Activated naive CD8-positive, alpha-beta T cell treated with anti-CD3 and anti-CD28 coated beads, Interleukin-2, amount 10 ng/mL, durations not matched to agents 7 days and 5 days (primary cell): ENCODE measurements at regions not wholly inside any gene's neighbourhood (a gene's known extent, or its start where the extent isn't known, plus 50 kb on each side); places are given as distances from the start of the nearest gene placed in this dataset.

Source experiments
- ATAC-seq: fragments of 150-1000 bp; cut with Tn5 transposase; one replicate; pipeline ENCODE4 v1.10.0; 2021; ENCODE audit warnings: low read depth, moderate library complexity
- POLR2A ChIA-PET: fragments of 350-600 bp; sonication (Branson Sonifier 250); formaldehyde crosslinking; loops from one replicate; lab custom pipeline; 2021; ENCODE audit warnings: antibody characterized with exemption; lab: Charles Lee
- DNase-seq: peaks from one replicate; pipeline ENCODE4 v3.0.0; 2021
- H3K27ac Mint-ChIP-seq: one replicate; pipeline ENCODE4 v1.8.0; 2022; ENCODE audit warnings: mild to moderate bottlenecking, mixed read lengths
- H3K27me3 Mint-ChIP-seq: one replicate; pipeline ENCODE4 v1.8.0; 2022; ENCODE audit warnings: mild to moderate bottlenecking, moderate library complexity, mixed read lengths
- H3K36me3 Mint-ChIP-seq: one replicate; pipeline ENCODE4 v1.8.0; 2021; ENCODE audit warnings: mild to moderate bottlenecking, mixed read lengths
- H3K4me1 Mint-ChIP-seq: one replicate; pipeline ENCODE4 v1.8.0; 2021; ENCODE audit warnings: mixed read lengths
- H3K4me3 Mint-ChIP-seq: one replicate; pipeline ENCODE4 v1.8.0; 2022; ENCODE audit warnings: mild to moderate bottlenecking, moderate library complexity, mixed read lengths
- H3K9me3 Mint-ChIP-seq: one replicate; pipeline ENCODE4 v1.8.0; 2021; ENCODE audit warnings: mixed read lengths

- Mint-ChIP-seq H3K4me3 (no peak overlapping the region), H3K9me3 (no peaks in the 10 kb centered on the region), H3K27ac (no peak overlapping the region), H3K36me3 (no peaks in the 10 kb centered on the region), H3K4me1 (peaks cover 15% of the 10 kb centered on the region), H3K27me3 (peaks cover 28% of the 10 kb centered on the region)
- POLR2A ChIA-PET, result no interaction called here
- DNase-seq, result no peak
- ATAC-seq, result no peak
These were observed 160.7 kb downstream of the RTP5 start for GRCh38 chr2:242030226-242030575.

GRCh38 chr2:242030858-242031257 is 161.3 kb downstream of the RTP5 start:
- H3K27ac Mint-ChIP-seq, result no peak overlapping the region
- DNase-seq, result no peak
- H3K4me3 Mint-ChIP-seq, result no peak overlapping the region
- no peaks in the 10 kb centered on the region for H3K36me3 Mint-ChIP-seq
- no peak for ATAC-seq
- POLR2A ChIA-PET, result no interaction called here
- H3K4me1 Mint-ChIP-seq, result peaks cover 15% of the 10 kb centered on the region
- H3K9me3 Mint-ChIP-seq, result no peaks in the 10 kb centered on the region
- peaks cover 29% of the 10 kb centered on the region for H3K27me3 Mint-ChIP-seq

- ATAC-seq (peak; percentile 86), DNase-seq (peak; percentile 53)
- Mint-ChIP-seq H3K4me1 (peaks cover 15% of the 10 kb centered on the region), H3K4me3 (peak overlapping the region; percentile 73), H3K27me3 (peaks cover 30% of the 10 kb centered on the region), H3K36me3 (no peaks in the 10 kb centered on the region), H3K9me3 (no peaks in the 10 kb centered on the region), H3K27ac (peak overlapping the region; percentile 40)
- POLR2A ChIA-PET, result no interaction called here
These were observed 162.0 kb downstream of the RTP5 start for GRCh38 chr2:242031481-242032019.

- no peak overlapping the region for H3K27ac Mint-ChIP-seq
- H3K4me1 Mint-ChIP-seq, result peaks cover 15% of the 10 kb centered on the region
- no peak overlapping the region for H3K4me3 Mint-ChIP-seq
- DNase-seq (no peak), ATAC-seq (no peak)
- POLR2A ChIA-PET, result no interaction called here
- no peaks in the 10 kb centered on the region for H3K36me3 Mint-ChIP-seq
- H3K9me3 Mint-ChIP-seq, result no peaks in the 10 kb centered on the region
- H3K27me3 Mint-ChIP-seq, result peaks cover 34% of the 10 kb centered on the region
These were observed 163.5 kb downstream of the RTP5 start for GRCh38 chr2:242032780-242033656.

GRCh38 chr2:242034138-242034537 is 164.6 kb downstream of the RTP5 start:
- POLR2A ChIA-PET, result no interaction called here
- peaks cover 32% of the 10 kb centered on the region for H3K27me3 Mint-ChIP-seq
- ATAC-seq (no peak), DNase-seq (no peak)
- no peak overlapping the region for H3K4me3 Mint-ChIP-seq
- H3K27ac Mint-ChIP-seq, result no peak overlapping the region
- H3K9me3 Mint-ChIP-seq, result no peaks in the 10 kb centered on the region
- H3K36me3 Mint-ChIP-seq, result no peaks in the 10 kb centered on the region
- H3K4me1 Mint-ChIP-seq, result peaks cover 15% of the 10 kb centered on the region

GRCh38 chr2:242034996-242035814 is 165.7 kb downstream of the RTP5 start:
- ATAC-seq, result no peak
- H3K27me3 Mint-ChIP-seq, result peaks cover 25% of the 10 kb centered on the region
- peaks cover 15% of the 10 kb centered on the region for H3K4me1 Mint-ChIP-seq
- H3K9me3 Mint-ChIP-seq, result no peaks in the 10 kb centered on the region
- POLR2A ChIA-PET, result no interaction called here
- no peak overlapping the region for H3K4me3 Mint-ChIP-seq
- no peak for DNase-seq
- no peak overlapping the region for H3K27ac Mint-ChIP-seq
- H3K36me3 Mint-ChIP-seq, result no peaks in the 10 kb centered on the region

GRCh38 chr2:242035858-242036652 is 166.5 kb downstream of the RTP5 start:
- Mint-ChIP-seq H3K36me3 (no peaks in the 10 kb centered on the region), H3K4me1 (peaks cover 13% of the 10 kb centered on the region), H3K9me3 (no peaks in the 10 kb centered on the region), H3K27me3 (peaks cover 22% of the 10 kb centered on the region), H3K4me3 (no peak overlapping the region), H3K27ac (no peak overlapping the region)
- POLR2A ChIA-PET, result no interaction called here
- DNase-seq, result no peak
- ATAC-seq, result no peak

- Mint-ChIP-seq H3K4me1 (peaks cover 7% of the 10 kb centered on the region), H3K27me3 (peaks cover 17% of the 10 kb centered on the region), H3K9me3 (no peaks in the 10 kb centered on the region), H3K27ac (no peak overlapping the region), H3K4me3 (no peak overlapping the region), H3K36me3 (no peaks in the 10 kb centered on the region)
- DNase-seq (no peak), ATAC-seq (no peak)
- POLR2A ChIA-PET, result no interaction called here
These were observed 167.1 kb downstream of the RTP5 start for GRCh38 chr2:242036653-242036950.

GRCh38 chr2:242038166-242038927 is 168.8 kb downstream of the RTP5 start:
- ATAC-seq (no peak), DNase-seq (no peak)
- Mint-ChIP-seq H3K9me3 (no peaks in the 10 kb centered on the region), H3K27me3 (peaks cover 16% of the 10 kb centered on the region), H3K36me3 (no peaks in the 10 kb centered on the region), H3K4me1 (no peaks in the 10 kb centered on the region), H3K27ac (no peak overlapping the region), H3K4me3 (no peak overlapping the region)
- POLR2A ChIA-PET, result no interaction called here

- DNase-seq (no peak), ATAC-seq (no peak)
- Mint-ChIP-seq H3K27me3 (peaks cover 13% of the 10 kb centered on the region), H3K4me1 (no peaks in the 10 kb centered on the region), H3K9me3 (no peaks in the 10 kb centered on the region), H3K4me3 (no peak overlapping the region), H3K36me3 (no peaks in the 10 kb centered on the region), H3K27ac (no peak overlapping the region)
- POLR2A ChIA-PET, result no interaction called here
These were observed 169.4 kb downstream of the RTP5 start for GRCh38 chr2:242038928-242039341.

GRCh38 chr2:242040303-242040655 is 170.8 kb downstream of the RTP5 start:
- Mint-ChIP-seq H3K36me3 (no peaks in the 10 kb centered on the region), H3K9me3 (peaks cover 2% of the 10 kb centered on the region), H3K27me3 (peaks cover 12% of the 10 kb centered on the region), H3K27ac (no peak overlapping the region), H3K4me1 (no peaks in the 10 kb centered on the region), H3K4me3 (no peak overlapping the region)
- DNase-seq (no peak), ATAC-seq (no peak)
- POLR2A ChIA-PET, result no interaction called here

- no peak overlapping the region for H3K4me3 Mint-ChIP-seq
- H3K36me3 Mint-ChIP-seq, result no peaks in the 10 kb centered on the region
- POLR2A ChIA-PET, result no interaction called here
- no peaks in the 10 kb centered on the region for H3K4me1 Mint-ChIP-seq
- H3K9me3 Mint-ChIP-seq, result peaks cover 2% of the 10 kb centered on the region
- no peak overlapping the region for H3K27ac Mint-ChIP-seq
- DNase-seq (no peak), ATAC-seq (no peak)
- peaks cover 11% of the 10 kb centered on the region for H3K27me3 Mint-ChIP-seq
These were observed 171.2 kb downstream of the RTP5 start for GRCh38 chr2:242040681-242041080.

GRCh38 chr2:242041816-242042215 is 172.3 kb downstream of the RTP5 start:
- Mint-ChIP-seq H3K36me3 (no peaks in the 10 kb centered on the region), H3K4me3 (no peak overlapping the region), H3K27ac (no peak overlapping the region), H3K4me1 (no peaks in the 10 kb centered on the region), H3K9me3 (peaks cover 4% of the 10 kb centered on the region), H3K27me3 (peaks cover 6% of the 10 kb centered on the region)
- POLR2A ChIA-PET, result no interaction called here
- DNase-seq, result no peak
- no peak for ATAC-seq
